ENCODE measurements at regions not wholly inside any gene's neighbourhood (a gene's known extent, or its start where the extent isn't known, plus 50 kb on each side); places are given as distances from the start of the nearest gene placed in this dataset.

DNA sequence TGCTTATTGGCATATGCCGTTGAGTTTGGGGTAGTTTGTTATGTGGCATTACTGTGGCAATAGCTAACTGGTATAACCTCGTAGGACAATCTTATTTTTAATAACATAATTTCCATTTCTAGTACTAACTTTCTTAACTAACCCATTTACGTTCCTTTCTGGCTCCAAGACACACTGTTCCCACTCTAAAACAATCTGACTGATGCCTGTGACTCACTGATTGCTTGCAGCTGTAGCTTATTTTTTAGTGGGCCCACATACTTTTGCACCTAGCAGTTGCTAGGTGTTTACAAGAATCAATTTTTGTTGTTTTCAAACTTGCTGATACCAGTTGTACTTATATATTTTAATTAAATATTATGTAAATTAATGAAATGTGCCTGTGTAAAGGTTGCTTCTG lies 52.2 kb downstream of the FAT3 start:
- peak; percentile 7 for DNase-seq

DNA sequence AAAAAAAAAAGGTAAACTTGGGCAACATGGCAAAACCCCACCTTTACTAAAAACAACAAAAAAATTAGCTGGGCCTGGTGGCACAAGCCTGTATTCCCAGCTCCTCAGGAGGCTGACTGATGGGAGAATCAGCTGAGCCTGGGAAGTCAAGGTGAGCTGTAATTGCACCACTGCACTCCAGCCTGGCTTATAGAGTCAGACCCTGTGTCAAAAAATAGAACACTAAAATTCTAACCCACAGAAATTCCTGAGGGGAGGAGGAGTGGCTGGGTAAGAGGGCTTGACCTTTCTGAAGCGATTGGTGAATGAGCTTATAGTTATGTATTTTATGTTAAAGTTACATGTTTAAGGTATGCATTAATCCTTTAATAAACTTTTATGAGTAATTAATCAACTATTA lies 53.3 kb downstream of the FAT3 start:
- DNase-seq = no peak

DNA sequence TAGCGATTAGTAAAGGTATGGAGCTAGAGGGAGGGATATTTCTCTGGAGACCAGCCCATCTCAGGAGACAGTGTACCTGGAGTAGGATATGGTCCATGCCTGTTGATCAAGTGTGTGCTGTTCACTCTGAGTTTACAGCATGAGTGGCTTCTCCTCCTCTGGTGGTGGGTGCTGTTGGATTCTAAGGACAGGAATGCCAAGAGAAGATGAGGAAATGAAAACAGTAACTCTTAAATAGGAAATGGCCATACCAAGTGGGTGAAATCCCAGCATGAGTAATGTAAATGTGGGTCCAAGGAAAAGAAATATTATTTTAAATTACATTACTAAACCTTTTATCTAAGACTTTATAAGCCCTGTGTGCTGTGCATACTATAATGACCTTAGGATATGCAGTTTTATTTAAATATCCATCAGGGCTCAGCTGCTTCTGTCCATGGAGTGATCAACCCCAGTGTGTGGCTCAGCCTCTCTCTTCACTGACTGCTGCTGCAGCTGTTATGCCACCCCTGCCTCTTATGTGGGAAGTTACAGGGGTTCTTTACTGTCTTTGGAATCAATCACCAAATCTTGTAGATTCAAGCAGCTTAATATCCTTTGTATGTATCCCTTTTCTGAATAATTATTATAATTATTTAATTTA lies 54.3 kb downstream of the FAT3 start:
- no peak for DNase-seq

DNA sequence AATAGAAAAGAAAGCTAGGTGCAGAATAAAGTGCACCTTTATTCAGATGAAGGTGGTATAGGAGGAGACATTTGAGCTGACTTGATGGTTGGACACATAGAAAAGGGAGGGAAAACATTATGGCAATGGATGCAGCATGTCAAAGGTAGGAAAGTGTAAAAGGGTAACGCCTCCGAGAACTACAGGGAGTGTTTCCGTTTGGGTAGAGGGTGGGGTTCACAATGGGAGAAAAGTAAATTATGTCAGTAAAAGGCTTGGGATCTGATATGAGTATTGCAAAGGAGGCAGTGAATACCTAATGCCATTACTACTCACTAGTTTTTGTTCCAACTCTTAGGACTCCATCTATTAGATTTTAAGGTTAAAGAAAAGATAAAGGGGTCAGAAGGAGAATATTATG lies 59.5 kb downstream of the FAT3 start:
- no peak for DNase-seq

DNA sequence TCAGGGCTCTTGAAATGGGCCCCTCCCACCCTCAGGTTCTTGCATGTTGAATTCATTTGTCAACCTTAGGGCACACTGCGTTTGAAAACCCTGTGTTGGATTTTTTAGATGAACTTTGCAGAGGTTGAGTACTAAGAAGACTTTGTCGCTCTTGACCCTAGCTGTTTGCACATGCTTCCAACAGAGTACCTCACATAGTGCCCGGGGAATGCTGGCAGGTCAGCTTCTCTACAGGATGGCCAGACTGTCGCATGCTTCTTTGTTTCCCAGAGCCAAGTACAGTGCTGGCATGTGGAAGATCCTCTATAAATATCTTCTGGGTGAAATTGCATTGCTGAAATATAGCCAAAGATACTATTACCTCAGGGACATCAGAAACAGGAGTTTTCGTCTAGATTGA lies 59.9 kb downstream of the FAT3 start:
- no peak for DNase-seq

DNA sequence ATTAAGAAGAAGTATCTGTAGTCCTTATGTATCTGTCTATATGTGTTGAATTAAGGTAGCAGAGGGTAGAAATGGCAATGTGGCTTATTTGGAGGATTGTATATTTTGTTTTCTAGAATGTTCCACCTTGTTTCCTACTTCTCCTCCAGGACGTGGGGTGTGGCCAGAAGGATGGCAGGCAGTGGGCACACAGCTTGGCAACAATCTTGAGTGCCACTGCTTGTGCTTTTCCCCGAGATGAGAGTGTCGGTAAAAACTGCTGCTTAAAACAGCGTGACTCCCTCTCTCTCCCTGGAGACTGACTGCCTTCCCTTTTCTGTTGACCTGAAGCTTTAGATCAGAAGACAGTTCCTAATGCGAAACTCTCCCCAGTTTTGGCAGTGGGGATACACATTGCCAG lies 61.2 kb downstream of the FAT3 start:
- no peak for DNase-seq

DNA sequence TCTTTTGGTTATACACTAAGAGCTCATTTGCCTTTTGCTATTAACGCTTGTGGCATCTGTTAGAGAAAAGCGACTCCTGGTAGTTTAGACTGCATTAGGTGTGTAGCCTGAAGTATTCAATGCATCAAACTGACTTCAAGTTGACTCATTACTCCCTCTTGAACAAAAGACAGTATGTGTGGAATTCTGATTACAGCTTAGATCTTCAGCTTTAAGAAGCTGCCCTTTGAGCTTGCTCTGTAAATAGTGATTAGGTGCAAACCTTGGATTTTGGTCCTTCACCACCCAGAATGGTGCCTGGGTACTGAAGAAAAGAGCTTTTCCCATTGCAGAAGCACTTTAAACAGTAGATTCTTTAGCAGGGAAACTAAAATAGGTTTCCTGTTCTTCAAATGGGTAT lies 62.1 kb downstream of the FAT3 start:
- no peak for DNase-seq

DNA sequence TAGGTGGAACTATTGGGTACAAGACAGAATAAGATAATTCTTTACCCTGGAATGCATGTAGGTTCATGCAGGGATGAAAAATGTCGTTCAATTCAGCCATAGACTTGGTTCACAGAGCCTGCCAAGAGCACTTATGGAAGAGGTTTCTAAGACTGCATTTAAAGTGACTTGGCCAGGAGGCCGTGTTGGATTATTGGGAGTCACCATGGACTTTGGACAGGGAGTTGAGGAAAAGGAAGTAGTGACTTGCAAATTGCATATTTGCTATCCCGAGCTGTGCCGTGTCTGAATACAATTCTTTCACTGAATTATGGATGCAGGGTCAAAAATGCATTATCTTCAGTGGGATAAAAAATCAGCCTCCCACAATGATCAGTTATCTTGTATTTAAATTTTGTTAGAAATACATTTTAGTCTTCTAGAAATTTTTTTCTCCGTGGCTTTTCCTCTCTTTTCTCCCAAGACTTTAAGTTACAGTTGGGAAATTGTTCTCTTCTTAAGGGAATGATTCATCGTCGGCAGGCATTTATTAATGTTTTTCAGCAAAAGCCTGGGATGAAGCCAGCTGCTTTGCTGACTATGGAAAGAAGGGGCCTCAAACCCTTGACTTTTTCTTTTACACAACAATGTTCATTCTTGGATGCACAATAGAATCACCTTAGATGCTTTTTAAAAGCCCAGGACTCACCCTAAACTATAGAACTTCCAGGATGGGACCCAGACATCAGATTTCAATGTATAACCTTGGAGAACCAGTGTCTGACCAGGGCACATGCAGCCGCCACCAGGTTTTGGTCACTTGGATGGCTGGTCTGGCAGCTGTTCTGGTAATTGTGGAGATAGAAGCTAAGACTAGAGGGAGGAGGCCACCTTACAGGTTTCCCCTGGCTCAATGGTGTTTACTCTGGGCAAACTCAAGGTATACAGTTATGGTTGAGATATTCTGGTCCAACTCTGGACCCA lies 70.8 kb downstream of the FAT3 start:
- no peak for DNase-seq

DNA sequence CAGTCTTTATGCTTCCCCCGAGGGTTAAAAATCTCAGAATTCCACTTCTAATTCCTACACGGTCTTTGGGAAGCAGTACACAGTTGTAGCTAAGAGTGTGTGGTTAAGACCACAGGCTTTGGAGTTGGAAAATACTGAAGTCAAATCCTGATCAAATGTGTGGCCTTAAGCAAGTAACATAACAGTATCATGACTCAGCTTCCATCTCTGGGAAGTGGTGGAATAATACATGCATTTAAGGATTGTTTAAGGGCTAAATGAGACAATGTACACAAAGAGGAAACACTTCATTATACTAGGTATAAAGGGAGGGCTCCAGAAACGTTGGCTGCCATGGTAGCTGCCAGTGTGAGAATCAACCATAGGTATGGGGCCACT lies 71.5 kb downstream of the FAT3 start:
- DNase-seq = peak; percentile 4

DNA sequence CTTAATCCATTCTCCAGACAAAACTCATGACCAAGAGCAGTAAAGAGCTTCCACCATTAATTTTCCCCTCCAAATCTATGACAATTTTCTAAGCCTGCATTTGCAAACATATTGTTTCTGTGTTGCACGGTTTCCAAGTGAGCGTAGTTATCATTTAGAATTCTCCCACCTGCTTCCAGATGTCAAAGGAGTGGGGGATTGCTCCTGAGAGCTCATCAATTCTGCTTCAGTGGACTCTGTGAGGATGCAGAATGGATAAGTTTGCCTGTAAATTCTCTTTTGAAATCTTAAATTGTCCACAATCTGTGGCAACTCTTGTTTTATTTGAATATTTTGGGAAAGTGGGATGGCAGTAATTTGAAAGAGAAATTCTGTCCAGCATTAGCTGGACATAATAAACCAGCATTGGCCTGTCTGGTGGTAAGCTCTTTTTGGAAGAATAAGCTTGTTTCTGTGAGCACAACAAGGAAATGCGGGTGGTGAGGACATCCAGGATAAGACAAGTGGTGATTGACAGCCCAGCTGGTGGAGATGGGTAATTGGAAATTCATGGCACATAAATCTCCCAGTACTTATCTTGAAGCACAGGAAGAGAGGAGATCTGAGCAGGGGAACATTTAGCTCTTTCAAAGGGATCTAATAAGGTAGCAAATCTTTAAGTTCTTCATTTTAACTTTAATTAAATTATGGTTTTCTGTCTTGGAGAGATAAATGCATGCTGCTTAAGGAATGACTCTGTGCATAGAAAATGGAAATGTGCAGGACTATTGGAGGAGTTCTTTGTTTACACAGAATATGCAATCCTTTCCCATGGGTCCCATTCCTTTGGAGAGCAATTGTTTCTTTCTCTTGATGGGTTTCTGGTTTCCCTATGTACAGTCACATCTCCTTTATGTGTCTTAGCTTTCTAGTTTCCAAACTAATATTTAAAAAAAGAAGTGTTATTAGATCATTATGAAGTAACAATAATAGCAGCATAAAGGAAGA lies 73.2 kb downstream of the FAT3 start:
- DNase-seq = no peak

DNA sequence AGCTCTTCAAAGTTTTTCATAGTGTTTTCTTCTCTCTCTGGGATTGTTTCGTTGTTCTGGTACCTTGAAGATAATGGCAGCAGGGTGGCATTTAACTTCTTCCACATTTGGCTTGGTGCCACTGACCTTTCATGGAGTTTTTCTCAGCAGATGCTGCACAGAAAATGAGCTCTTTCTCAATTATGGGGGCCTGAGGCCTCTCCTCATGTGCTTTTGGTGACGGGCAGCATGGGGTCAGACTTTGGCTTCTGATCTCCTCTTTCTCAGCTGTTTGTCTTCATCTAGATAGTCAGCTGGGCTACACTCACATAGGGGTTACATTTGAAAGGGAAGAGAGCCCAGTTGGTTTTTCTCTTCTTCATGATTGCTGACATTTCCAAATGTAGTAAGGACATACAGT lies 76.3 kb downstream of the FAT3 start:
- DNase-seq = no peak

DNA sequence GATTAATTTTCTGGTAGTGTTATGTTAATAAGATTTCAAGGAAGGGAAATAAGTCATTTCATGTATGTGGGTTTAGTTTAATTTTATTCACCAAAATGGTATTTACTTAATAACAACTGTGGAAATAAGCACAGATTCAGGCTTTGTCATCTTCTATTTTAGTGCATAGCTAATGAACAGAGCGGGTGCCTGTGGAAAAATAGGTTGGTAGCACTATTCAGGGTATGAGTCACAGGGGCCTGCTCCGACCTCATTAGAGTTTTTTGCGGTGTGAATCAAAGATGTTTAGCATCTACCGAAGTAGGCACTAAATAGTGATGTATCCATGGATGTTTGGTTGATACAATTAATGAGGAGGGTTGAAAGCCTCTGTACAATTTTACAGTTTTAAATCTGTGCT lies 78.2 kb downstream of the FAT3 start:
- DNase-seq = no peak

DNA sequence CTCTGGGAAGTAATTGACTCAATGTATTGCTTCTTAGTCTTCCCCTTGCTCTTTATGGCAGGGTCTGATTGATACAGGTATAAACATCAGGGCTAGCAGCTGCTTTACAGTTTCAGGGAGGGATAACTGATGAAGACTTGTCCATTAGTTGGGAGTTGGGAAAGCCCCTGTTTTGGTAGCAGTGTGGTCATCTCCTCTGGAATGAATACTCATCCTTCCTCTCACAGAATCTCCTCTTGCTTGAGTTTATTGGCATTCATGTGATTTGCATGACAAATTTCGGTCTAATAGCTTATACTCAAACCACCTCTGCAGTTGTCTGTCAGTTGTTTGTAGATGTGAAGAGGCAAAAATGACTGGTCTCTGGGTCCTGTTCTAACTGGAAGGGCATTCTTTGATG lies 79.7 kb downstream of the FAT3 start:
- DNase-seq = no peak

DNA sequence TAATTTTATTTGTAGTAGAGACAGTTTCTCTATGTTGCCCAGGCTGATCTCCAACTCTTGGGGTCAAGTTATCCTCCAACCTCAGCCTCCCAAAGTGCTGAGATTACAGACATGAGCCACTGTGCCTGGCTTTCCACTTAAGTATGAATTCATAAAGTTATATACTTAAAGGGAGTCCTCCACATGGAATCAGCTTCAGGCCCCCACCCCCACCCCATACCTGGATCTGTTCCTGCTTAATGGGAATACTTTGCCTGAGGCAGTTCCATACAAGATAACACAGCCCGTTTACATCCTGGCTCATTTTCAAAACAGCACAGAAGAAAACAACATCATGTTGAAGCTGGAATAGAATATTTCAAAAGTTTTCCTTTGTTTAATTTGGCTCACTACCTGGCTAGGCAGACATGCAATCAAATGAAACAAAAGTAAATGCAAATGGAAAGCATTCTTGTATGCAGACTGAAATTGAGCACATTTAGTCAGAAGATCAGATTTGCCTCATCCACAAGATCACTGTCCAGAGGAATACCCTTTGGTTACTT lies 82.4 kb downstream of the FAT3 start:
- DNase-seq = no peak

DNA sequence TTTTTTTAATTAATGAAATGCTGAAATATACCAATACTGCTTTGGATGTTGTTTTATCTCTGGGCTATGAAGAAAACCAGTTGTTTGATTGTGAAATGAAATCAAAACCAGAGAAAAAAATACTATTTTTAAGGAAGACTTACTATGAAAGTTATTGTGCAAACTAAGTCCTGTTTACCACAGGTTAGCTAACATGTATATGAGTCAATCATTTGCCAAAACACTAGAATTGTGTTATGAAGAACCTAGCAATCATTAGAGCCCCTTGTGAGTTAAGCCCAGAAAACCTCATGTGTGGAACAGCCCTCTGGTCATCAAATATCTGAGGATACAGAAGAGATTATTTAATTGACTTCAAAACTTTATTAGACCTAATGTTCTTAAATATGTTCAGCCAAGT lies 83.7 kb downstream of the FAT3 start:
- no peak for DNase-seq

DNA sequence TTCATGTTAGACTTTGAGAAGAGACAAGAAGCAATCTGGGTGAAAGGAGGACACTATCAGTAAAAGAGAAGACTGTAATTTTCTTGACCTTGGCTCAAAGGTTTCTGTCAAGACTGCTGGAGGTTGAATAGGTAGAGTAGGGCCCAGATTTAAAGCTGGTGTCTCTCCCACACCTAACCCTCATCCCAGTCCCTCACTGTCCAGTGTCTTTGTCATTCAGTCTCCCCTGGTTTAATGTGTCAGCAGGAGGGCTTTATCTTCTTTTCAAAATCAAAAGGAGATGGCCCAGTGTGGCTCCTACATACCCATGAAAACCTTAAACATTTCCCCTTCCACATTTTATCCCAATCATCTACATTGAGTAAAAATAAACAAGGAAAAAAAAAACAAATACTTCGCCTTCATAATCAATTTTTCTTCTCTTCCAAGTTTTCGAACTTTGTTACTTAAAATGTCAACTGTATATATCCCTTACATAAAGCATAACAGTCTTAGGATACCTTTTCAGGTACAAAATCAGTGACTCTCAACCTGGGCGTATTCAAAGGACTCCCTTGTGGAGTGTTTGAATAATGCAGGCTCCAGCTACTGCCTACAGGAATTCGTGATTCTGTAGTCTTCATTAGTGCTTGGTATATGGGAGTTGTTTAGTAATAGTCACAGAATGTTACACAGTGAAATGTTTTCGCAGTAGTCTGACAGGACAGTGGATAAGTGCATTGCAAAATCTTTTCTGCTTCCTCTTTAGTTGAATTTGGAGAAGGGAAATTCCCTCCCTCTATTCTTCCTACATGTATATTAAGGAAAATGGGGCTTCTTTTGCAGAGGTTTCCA lies 87.2 kb downstream of the FAT3 start:
- DNase-seq = no peak

DNA sequence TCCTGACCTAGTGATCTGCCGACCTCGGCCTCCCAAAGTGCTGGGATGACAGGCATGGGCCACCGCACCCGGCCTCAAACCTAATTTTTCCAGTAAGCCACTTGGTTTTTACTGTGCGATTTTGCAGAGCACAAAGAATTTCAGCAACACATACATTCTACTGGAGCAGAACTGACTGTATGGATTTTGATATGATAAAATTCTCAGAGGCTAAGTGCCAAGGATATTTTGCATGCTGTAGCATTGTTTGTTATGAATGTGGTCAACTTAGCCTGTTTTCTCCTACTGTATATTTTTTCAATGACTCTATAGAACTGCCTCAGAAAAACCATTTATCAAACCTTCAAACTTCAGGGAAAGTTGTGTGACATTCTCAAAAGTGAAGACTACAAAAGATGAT lies 89.2 kb downstream of the FAT3 start:
- no peak for DNase-seq

DNA sequence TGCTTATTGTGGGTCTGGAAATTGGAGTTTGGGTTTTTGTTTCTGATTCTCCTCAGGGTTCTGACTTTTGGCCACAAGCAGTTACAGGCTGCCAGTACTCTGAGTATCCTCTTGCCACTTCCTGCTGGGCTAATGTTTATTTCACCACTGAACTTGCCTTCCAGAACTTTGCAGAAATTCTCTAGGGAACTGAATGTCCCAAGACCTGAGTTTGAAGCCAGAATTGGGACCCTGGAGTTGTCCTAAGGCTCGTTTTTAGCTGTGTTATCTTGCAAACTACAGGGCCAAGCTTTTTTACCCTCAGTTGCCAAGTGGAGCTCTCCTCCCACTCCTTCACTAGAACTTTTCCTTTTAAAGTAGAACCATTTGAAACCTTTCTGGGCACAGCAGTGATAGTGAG lies 89.9 kb downstream of the FAT3 start:
- no peak for DNase-seq

DNA sequence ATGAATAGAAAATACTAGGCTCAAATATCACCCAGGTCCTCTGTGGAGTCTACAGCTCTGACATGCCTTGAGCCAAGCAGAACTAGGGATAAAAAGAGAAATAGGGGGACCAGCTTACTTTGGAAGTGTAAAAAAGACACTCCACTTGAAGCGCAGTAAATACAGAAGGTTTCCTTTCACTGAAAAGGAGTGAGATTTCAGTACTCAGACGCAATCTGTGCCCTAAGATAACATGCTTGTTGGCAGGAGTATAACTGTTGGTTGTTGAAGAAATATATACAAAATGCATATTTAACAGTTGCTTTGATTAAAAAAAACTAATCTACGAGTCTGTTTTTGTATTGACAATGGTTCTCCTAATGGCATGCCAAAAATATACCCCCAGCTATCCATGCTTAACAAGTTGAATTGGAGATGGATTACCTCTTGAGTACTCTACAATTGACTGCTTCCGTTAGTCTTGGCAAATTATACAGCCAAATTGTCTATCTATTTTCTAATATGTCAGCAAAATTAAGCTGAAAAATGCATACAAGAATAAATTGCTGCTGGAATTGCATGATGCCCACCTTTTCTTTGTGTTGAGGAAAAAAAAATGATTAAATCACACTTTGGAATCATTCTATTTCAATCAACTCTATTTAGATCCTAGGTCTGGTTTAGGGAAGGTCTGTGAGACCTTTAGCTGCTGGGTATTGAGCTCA lies 91.6 kb downstream of the FAT3 start:
- DNase-seq = no peak

DNA sequence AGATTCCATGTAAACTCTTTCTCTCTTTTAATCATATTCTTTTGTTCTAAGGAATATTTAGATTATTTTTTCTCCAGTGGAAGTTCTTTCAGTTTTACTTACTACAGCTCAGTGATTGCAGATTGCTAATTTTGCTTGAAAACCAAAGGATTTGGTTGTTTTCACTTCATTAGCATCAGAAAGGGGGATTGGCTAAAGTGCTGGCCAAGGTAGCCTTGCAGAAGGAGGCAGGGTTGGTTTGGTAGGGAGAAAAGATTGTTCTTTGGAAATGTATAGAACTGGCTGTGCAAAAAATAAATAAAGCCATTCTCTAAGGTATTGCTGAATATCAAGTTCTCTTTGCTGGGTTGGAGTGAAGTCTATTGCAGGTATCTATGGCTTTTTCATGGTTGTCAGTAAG lies 92.6 kb downstream of the FAT3 start:
- no peak for DNase-seq

DNA sequence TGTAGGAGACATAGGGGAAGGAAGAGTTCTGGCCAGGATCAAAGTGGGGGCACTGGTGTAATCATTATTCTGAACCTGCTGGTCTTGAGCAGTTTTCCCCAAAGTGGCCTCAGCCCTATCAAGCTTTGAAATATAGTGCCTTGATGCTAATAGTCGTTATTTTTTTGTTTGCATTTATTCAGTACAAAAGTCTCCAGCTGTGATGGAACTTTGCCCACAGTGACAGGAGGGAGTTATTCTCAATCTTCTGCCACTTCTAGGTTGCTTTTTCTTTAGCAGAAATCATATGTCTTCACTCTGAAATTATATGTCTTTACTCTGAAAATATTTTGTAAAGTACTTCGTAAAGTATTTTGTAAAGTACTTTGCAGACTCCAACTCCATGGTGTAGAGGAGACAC lies 93.1 kb downstream of the FAT3 start:
- DNase-seq = no peak
